ENCODE measurements at regions not wholly inside any gene's neighbourhood (a gene's known extent, or its start where the extent isn't known, plus 50 kb on each side); places are given as distances from the start of the nearest gene placed in this dataset.

DNA sequence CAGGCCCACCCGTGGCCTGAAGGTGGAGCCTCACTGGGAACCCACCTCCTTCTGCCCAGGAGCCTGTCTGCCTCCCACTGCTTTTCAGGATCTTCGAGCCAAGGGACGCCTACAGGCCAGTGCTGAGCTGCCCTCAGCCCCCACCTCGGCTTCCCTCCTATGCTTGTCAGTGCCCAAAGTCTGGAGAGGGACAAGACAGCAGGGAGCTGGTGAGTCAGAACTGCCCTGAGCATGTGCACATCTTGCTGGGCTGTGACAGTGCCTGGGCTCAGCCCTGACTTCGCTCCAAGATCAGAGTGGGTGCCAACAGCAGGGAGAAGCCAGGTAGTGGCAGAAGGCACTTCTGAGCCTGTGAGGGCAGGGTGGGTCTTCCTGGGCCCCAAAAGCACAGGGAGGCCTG lies 286.8 kb downstream of the AEBP2 start:
- TF ChIP-seq, protein P1, sequence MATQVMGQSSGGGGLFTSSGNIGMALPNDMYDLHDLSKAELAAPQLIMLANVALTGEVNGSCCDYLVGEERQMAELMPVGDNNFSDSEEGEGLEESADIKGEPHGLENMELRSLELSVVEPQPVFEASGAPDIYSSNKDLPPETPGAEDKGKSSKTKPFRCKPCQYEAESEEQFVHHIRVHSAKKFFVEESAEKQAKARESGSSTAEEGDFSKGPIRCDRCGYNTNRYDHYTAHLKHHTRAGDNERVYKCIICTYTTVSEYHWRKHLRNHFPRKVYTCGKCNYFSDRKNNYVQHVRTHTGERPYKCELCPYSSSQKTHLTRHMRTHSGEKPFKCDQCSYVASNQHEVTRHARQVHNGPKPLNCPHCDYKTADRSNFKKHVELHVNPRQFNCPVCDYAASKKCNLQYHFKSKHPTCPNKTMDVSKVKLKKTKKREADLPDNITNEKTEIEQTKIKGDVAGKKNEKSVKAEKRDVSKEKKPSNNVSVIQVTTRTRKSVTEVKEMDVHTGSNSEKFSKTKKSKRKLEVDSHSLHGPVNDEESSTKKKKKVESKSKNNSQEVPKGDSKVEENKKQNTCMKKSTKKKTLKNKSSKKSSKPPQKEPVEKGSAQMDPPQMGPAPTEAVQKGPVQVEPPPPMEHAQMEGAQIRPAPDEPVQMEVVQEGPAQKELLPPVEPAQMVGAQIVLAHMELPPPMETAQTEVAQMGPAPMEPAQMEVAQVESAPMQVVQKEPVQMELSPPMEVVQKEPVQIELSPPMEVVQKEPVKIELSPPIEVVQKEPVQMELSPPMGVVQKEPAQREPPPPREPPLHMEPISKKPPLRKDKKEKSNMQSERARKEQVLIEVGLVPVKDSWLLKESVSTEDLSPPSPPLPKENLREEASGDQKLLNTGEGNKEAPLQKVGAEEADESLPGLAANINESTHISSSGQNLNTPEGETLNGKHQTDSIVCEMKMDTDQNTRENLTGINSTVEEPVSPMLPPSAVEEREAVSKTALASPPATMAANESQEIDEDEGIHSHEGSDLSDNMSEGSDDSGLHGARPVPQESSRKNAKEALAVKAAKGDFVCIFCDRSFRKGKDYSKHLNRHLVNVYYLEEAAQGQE (IDR thresholded peaks at IDR 0.05; ENCODE audit: insufficient read depth in 1 of 2, low read depth in 2 of 2, low read length in 1 of 2): no peak
- TF ChIP-seq TCF7L2 (IDR thresholded peaks at IDR 0.05; ENCODE audit: low read depth, low read length): no peak
- no peak for TF ChIP-seq POLR2AphosphoS5 (IDR thresholded peaks at IDR 0.05; ENCODE audit: low read depth, low read length)
